Mesenchymal stem cell (in vitro differentiated cells and primary cell): ENCODE measurements at regions not wholly inside any gene's neighbourhood (a gene's known extent, or its start where the extent isn't known, plus 50 kb on each side); places are given as distances from the start of the nearest gene placed in this dataset.

Experiments used
- DNase-seq: peaks from one replicate; pipeline ENCODE4 v3.0.0-alpha.2; 2013
- H2AFZ ChIP-seq: one replicate; pipeline ENCODE4 v1.6.1; 2013; ENCODE audit warnings: low read depth, mild to moderate bottlenecking, control low read depth, inconsistent platforms, low read length, moderate library complexity
- H2AK5ac ChIP-seq: 2 replicates; pipeline ENCODE4 v1.6.1; 2013; ENCODE audit warnings: low read length, moderate library complexity, mild to moderate bottlenecking, inconsistent platforms; ENCODE audit not compliant: severe bottlenecking
- H2BK120ac ChIP-seq: one replicate; pipeline ENCODE4 v1.6.1; 2013; ENCODE audit warnings: low read depth, mild to moderate bottlenecking, inconsistent platforms, low read length, moderate library complexity
- H2BK12ac ChIP-seq, 2 experiments: one replicate each; pipeline ENCODE4 v1.6.1; 2013; ENCODE audit warnings: inconsistent platforms in 2 of 2, low read length in 2 of 2, mild to moderate bottlenecking in 2 of 2, moderate library complexity in 2 of 2, control low read depth in 1 of 2
- H2BK15ac ChIP-seq: one replicate; pipeline ENCODE4 v1.6.1; 2013; ENCODE audit warnings: mild to moderate bottlenecking, low read depth, inconsistent platforms; ENCODE audit not compliant: poor library complexity, severe bottlenecking
- H2BK5ac ChIP-seq: 2 replicates; pipeline ENCODE4 v1.6.1; 2013; ENCODE audit warnings: low read depth, mild to moderate bottlenecking, low read length, control low read depth, inconsistent platforms; ENCODE audit not compliant: poor library complexity, severe bottlenecking
- H3K14ac ChIP-seq, 2 experiments: one replicate each; pipeline ENCODE4 v1.6.1; 2013; ENCODE audit warnings: inconsistent platforms in 2 of 2, low read length in 2 of 2, control low read depth in 1 of 2, mild to moderate bottlenecking in 1 of 2, moderate library complexity in 1 of 2
- H3K18ac ChIP-seq, 2 experiments: one replicate each; pipeline ENCODE4 v1.6.1; 2013; ENCODE audit warnings: inconsistent platforms in 2 of 2, low read length in 2 of 2, control low read depth in 1 of 2, low read depth in 1 of 2, mild to moderate bottlenecking in 1 of 2
- H3K23ac ChIP-seq, 2 experiments: one replicate each; pipeline ENCODE4 v1.6.1; 2013; ENCODE audit warnings: inconsistent platforms in 2 of 2, low read length in 2 of 2, mild to moderate bottlenecking in 2 of 2, moderate library complexity in 2 of 2, control low read depth in 1 of 2
- H3K27ac ChIP-seq: 2 replicates; pipeline ENCODE4 v1.5.1; 2013; ENCODE audit warnings: mild to moderate bottlenecking, moderate library complexity, low read length, control low read depth, inconsistent platforms; ENCODE audit not compliant: poor library complexity, severe bottlenecking
- H3K27me3 ChIP-seq, 2 experiments: 2 replicates each; pipeline versions ENCODE4 v1.6.1 to v1.7.0; 2013; ENCODE audit warnings: low read length in 2 of 2, mild to moderate bottlenecking in 2 of 2, moderate library complexity in 2 of 2, control low read depth in 1 of 2, inconsistent platforms in 1 of 2; ENCODE audit not compliant: control insufficient read depth in 1 of 2, insufficient read depth in 1 of 2
- H3K36me3 ChIP-seq, 2 experiments: 2 replicates each; pipeline versions ENCODE4 v1.6.1 to v1.7.0; 2013; ENCODE audit warnings: low read length in 2 of 2, control low read depth in 1 of 2, inconsistent platforms in 1 of 2, low read depth in 1 of 2, mild to moderate bottlenecking in 1 of 2; ENCODE audit not compliant: insufficient read depth in 2 of 2, control insufficient read depth in 1 of 2
- H3K4ac ChIP-seq, 2 experiments: one replicate each; pipeline ENCODE4 v1.6.1; 2013; ENCODE audit warnings: inconsistent platforms in 2 of 2, low read length in 2 of 2, mild to moderate bottlenecking in 2 of 2, moderate library complexity in 2 of 2, control low read depth in 1 of 2, low read depth in 1 of 2
- H3K4me1 ChIP-seq: 2 replicates; pipeline ENCODE4 v1.6.1; 2013; ENCODE audit warnings: low read depth, low read length, control low read depth; ENCODE audit not compliant: control insufficient read depth, insufficient read depth
- H3K4me2 ChIP-seq: 2 replicates; pipeline ENCODE4 v1.6.1; 2013; ENCODE audit warnings: low read length, mild to moderate bottlenecking, inconsistent platforms; ENCODE audit not compliant: poor library complexity, severe bottlenecking
- H3K4me3 ChIP-seq, 2 experiments: 2 replicates each; pipeline versions ENCODE4 v1.5.1 to v1.7.0; 2013; ENCODE audit warnings: low read length in 2 of 2, mild to moderate bottlenecking in 2 of 2, control low read depth in 1 of 2, low read depth in 1 of 2; ENCODE audit not compliant: insufficient read depth in 1 of 2
- H3K79me1 ChIP-seq: replicated peaks from 2 replicates; pipeline ENCODE4 v1.6.1; 2013; ENCODE audit warnings: mild to moderate bottlenecking, control low read depth, low read length, inconsistent platforms; ENCODE audit not compliant: poor library complexity, severe bottlenecking
- H3K9ac ChIP-seq: 2 replicates; pipeline ENCODE4 v1.7.0; 2013; ENCODE audit warnings: mild to moderate bottlenecking, low read length, moderate library complexity
- H3K9me3 ChIP-seq: 2 replicates; pipeline ENCODE4 v1.7.0; 2013; ENCODE audit warnings: mild to moderate bottlenecking, low read length; ENCODE audit not compliant: control insufficient read depth
- H4K8ac ChIP-seq: one replicate; pipeline ENCODE4 v1.6.1; 2013; ENCODE audit warnings: inconsistent platforms, mild to moderate bottlenecking, low read length, moderate library complexity
- H4K91ac ChIP-seq: one replicate; pipeline ENCODE4 v1.6.1; 2013; ENCODE audit warnings: mild to moderate bottlenecking, low read length, inconsistent platforms
- WGBS: methylation state at CpG from one replicate; pipeline ENCODE4 v1.1.7; 2013; ENCODE audit warnings: mixed read lengths; 5-methylcytosine and 5-hydroxymethylcytosine counted together

DNA sequence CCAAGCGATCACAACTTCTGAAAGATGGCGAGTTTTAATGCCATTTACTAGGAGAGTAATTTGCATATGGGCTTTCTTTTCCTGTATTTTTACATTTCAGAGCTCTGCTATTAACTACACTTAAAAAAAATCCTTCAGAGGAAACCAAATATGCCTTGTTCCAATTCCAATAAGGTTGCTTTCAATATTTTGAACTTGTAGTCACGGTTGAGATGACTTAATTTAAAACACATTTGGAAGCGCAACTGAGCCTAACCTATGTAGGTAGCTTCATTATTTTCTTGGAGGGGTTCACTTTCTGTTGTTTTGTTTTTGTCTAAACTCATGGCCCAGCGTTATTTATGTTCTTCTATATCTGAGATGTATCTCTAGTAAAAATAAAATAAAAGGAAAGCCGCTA, 93.4 kb downstream of the BLID start:
- Histone ChIP-seq H3K4ac (no peak overlapping the region), H2BK12ac (no peak overlapping the region), H4K8ac (no peak overlapping the region), H4K91ac (no peak overlapping the region), H2BK120ac (no peak overlapping the region), H3K27me3 (no peaks in the 10 kb centered on the region), H2BK15ac (no peak overlapping the region), H3K23ac (no peak overlapping the region), H3K4me3 (no peak overlapping the region), H2AK5ac (no peak overlapping the region), H3K9ac (no peak overlapping the region), H2BK5ac (no peak overlapping the region), H3K79me1 (no peaks in the 10 kb centered on the region), H3K27ac (no peak overlapping the region), H3K4me2 (no peak overlapping the region), H3K4me1 (no peaks in the 10 kb centered on the region), H3K18ac (no peak overlapping the region), H3K14ac (no peak overlapping the region), H2AFZ (no peak overlapping the region), H3K9me3 (no peaks in the 10 kb centered on the region), H3K36me3 (peaks cover 0 to 15% of the 10 kb centered on the region in 2 experiments)
- DNase-seq, result no peak
- WGBS, result 100% methylated on average over 3 of the region's 6 CpGs

DNA sequence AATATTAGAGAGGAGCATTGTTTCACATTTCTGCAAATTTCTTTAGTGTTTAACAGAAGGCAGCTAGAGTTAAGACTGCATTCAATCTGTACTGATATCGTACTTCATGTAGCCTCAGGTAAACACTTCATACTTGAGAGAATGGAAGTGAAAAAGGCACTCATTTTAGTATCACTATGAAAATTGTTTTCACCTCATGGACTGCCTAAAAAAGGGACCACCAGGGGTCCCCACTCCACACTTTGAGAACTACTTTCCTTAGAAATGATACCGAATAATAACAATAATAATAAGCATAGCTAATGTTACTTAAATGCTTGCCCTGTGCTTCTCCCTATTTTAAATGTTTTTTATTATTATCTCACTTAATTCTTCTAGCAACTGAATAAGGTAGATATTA, 95.1 kb downstream of the BLID start:
- H3K4me2 ChIP-seq, result no peak overlapping the region
- H3K27me3 ChIP-seq, result no peaks in the 10 kb centered on the region
- no peak overlapping the region for H3K27ac ChIP-seq
- WGBS, result 83% methylated on average over 1 of the region's 2 CpGs
- no peak overlapping the region for H2BK15ac ChIP-seq
- H3K23ac ChIP-seq, result no peak overlapping the region
- no peak overlapping the region for H2AFZ ChIP-seq
- H2AK5ac ChIP-seq, result no peak overlapping the region
- H3K18ac ChIP-seq, result no peak overlapping the region
- H3K4me1 ChIP-seq, result no peaks in the 10 kb centered on the region
- no peak overlapping the region for H2BK120ac ChIP-seq
- no peak overlapping the region for H4K8ac ChIP-seq
- H3K9me3 ChIP-seq, result no peaks in the 10 kb centered on the region
- H3K14ac ChIP-seq, result no peak overlapping the region
- no peak overlapping the region for H3K9ac ChIP-seq
- H3K36me3 ChIP-seq, result no peaks in the 10 kb centered on the region
- peak; percentile 42 for DNase-seq
- no peak overlapping the region for H2BK12ac ChIP-seq
- H3K79me1 ChIP-seq, result no peaks in the 10 kb centered on the region
- no peak overlapping the region for H3K4me3 ChIP-seq
- H2BK5ac ChIP-seq, result no peak overlapping the region
- no peak overlapping the region for H4K91ac ChIP-seq
- H3K4ac ChIP-seq, result no peak overlapping the region

DNA sequence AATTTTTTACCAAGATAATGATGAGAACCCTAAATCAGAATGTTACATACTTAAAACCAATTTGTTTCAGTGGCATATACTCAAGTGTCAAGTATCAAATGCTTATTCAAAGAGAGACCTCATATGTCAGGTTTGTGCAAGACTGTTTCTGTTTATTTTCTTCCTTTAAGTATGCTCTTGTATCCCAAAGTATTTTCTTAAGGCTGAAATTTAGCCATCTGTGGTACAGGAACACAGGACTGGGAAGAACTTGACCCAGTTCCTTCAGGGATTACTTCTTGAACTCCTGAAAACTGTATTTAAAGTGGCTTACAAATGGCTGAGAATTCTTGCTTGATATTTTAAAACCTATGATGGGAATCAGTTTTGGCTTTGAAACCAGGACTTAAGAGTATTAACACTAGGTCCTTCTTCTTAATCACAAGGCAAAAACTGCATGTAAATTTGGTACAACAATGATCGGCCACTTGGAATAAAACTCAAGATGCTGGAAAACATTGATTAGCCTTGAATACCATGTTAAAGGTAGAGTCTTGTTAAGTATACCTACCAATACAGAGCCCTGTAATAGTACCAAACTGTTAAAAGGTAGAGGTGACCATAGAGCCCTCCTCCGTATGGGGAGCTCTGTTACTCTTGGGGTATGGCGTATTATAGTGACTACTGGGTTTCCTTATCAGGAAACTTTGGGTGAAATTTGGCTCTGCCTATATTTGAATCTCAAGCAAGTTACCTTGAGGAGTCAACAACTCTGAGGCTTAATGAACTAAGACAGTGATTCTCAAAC, 95.9 kb downstream of the BLID start:
- Histone ChIP-seq H3K23ac (no peak overlapping the region), H3K9me3 (no peaks in the 10 kb centered on the region), H3K9ac (no peak overlapping the region), H2BK120ac (no peak overlapping the region), H3K4me2 (no peak overlapping the region), H2AFZ (no peak overlapping the region), H2AK5ac (no peak overlapping the region), H2BK12ac (no peak overlapping the region), H3K27ac (no peak overlapping the region), H3K36me3 (no peaks in the 10 kb centered on the region), H4K91ac (no peak overlapping the region), H2BK15ac (no peak overlapping the region), H3K27me3 (no peaks in the 10 kb centered on the region), H3K79me1 (no peaks in the 10 kb centered on the region), H3K4me3 (no peak overlapping the region), H3K14ac (no peak overlapping the region), H4K8ac (no peak overlapping the region), H3K18ac (no peak overlapping the region), H2BK5ac (no peak overlapping the region), H3K4ac (no peak overlapping the region), H3K4me1 (no peaks in the 10 kb centered on the region)
- WGBS, result 75% methylated on average over 2 of the region's 3 CpGs
- no peak for DNase-seq

DNA sequence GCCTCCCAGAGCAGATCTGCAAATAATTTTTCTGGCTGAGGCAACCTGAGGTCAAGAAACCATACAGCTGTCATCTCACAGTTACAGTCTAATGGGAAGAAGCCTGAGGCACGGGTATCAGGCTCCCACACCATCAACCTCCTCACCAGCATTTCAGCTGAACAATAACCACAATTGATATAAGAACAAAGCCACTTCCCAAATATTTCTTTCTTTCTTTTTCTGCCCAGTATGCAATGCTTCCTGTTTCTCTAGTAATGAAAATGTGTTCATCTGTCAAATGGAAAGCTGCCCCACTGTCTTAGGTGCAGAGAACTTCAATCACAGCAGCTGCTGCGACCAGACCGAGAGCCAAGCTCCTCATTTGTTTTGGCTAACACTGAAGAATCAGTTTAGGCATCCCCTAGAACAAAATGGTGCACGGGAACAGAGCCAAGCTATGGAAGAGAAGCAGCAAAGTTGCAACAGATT, 108.4 kb downstream of the BLID start:
- no peak for DNase-seq
- no peak overlapping the region for H3K23ac ChIP-seq
- no peak overlapping the region for H2BK5ac ChIP-seq
- H3K4me1 ChIP-seq, result no peaks in the 10 kb centered on the region
- no peaks in the 10 kb centered on the region for H3K36me3 ChIP-seq
- H3K27ac ChIP-seq, result no peak overlapping the region
- no peak overlapping the region for H3K4me3 ChIP-seq
- no peak overlapping the region for H3K9ac ChIP-seq
- H4K8ac ChIP-seq, result no peak overlapping the region
- no peak overlapping the region for H2BK12ac ChIP-seq
- no peak overlapping the region for H3K18ac ChIP-seq
- no peak overlapping the region for H4K91ac ChIP-seq
- no peaks in the 10 kb centered on the region for H3K27me3 ChIP-seq
- no peak overlapping the region for H2BK120ac ChIP-seq
- H3K79me1 ChIP-seq, result no peaks in the 10 kb centered on the region
- H3K4me2 ChIP-seq, result no peak overlapping the region
- H2AK5ac ChIP-seq, result no peak overlapping the region
- no peaks in the 10 kb centered on the region for H3K9me3 ChIP-seq
- no peak overlapping the region for H2BK15ac ChIP-seq
- 82% methylated on average over 4 of the region's 4 CpGs for WGBS
- no peak overlapping the region for H3K14ac ChIP-seq
- no peak overlapping the region for H3K4ac ChIP-seq
- H2AFZ ChIP-seq, result no peak overlapping the region
